GM19324 (cell line): ENCODE measurements at regions not wholly inside any gene's neighbourhood (a gene's known extent, or its start where the extent isn't known, plus 50 kb on each side); places are given as distances from the start of the nearest gene placed in this dataset.

ENCODE experiments used
- ATAC-seq: cut with Tn5 transposase; IDR thresholded peaks from one replicate; pipeline ENCODE4 v1.9.1; 2021; ENCODE audit warnings: mild to moderate bottlenecking, moderate library complexity; ENCODE audit not compliant: unreplicated experiment, low FRiP score

DNA sequence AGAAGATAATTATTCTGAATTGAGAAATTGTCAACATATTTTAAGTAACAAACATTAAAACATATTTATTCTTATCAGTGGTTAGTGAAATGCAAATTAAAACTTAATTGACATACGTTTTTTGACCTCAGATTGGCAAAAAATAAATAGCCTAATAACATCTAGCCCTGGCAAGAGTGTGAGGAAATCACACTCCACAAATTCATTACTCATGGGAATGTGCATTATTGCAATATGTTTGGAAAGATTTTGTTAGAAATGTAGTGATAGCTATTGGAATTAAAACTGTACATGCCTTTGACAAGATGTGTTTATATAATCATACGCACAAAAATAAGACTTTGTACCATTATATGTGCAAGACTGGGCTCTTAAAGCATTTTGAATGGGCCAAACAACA lies 168.6 kb downstream of the KITLG start:
- no peak for ATAC-seq

DNA sequence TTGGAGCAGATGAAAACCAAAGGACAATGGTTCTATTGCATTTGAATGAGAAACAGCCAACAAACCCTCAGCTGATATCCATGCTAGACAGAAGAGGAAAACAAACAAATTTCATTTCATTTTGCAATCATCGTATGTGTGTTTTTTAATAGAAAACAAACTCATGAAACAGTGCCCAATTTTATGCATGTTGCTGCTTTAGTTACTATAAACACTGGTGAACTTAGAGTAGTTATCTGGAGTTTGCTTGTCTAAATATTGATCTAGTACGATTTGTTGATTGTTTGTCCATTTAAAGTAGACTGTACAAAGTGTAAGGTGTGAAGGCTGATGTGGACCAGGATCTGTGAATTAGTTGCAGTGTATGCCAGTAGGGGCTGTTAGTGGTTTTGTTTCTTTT lies 166.6 kb downstream of the KITLG start:
- no peak for ATAC-seq

DNA sequence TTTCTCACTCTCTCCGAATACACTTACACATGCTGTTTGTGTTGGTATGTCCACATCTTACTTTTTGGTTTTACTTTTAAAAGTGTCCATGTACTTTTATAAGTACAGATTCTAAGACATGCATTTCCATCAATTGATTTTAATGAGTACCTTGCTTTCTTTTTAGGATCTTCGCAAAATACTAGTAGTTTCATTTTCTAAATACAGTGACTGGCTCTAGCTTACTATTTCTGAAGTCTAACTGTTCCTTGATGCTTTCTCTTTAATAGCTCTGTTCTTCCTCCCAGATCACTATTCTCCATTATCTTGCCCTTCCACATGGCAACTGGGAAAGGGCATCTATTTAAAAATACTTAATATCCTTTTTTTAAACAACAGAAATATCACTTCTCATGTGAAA lies 164.1 kb downstream of the KITLG start:
- no peak for ATAC-seq

DNA sequence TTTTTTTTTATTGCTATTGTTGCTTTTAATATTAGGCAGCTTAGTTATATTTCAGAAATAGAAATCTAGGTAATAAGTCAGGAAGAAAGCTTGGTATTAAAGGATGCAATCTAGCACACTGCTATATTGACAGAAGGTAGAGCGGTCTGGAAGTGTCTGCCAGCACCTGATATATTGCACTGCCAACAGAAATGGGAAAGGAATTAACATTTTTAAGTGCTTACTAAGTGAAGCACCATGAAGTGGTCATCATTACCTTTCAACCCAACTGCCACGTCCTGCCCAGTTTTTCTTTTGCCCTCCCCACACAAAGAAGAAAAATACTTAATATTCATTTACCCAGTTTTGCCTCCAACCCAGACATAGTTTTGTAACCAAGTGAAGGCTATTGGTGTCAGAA lies 163.5 kb downstream of the KITLG start:
- ATAC-seq: no peak

- ATAC-seq: no peak
Measured at GRCh38 chr12:88417531-88417930, 162.7 kb downstream of the KITLG start.

GRCh38 chr12:88418856-88419497 lies 161.3 kb downstream of the KITLG start:
- ATAC-seq: no peak

DNA sequence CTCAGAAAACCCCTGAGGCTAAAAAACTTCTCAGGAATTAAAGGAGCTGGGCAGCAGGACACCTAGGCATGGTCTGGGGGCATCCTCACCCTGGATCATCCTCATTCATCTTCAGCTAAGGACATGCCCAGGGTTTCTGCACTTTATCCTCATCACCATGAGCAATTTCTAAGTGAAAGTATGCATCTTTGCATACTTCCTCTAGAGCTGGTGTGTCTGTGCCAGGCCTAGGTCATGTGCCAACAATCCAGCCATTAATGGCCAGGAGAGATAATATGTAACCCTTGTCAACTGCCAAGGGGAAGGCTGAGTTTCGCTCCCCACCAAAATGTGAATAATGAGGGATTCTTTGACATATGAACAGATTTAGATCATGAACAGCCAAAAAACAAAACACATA lies 160.5 kb downstream of the KITLG start:
- no peak for ATAC-seq

DNA sequence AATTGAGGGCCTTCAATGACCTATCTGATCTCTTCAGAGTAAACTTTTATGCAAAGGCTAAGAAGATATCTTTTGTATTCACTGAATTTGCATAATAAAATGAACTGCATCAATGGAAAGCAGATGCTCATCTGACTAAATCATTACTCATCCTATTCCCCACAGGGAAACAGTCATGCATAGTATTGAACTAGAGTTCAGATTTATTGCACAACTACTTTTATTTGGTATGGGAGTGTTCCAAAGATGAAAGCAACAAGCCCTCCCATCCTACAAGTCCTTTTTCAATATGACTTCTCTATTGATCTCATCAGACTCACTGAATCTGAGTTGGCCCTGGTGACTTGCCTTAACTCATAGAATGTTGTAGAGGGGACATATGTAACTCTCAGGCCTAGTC lies 159.8 kb downstream of the KITLG start:
- ATAC-seq: no peak

- no peak for ATAC-seq
Measured at GRCh38 chr12:88424791-88425730, 155.2 kb downstream of the KITLG start.

GRCh38 chr12:88428350-88428749 lies 151.9 kb downstream of the KITLG start:
- no peak for ATAC-seq

- no peak for ATAC-seq
Measured at GRCh38 chr12:88431246-88431645, 149.0 kb downstream of the KITLG start.

DNA sequence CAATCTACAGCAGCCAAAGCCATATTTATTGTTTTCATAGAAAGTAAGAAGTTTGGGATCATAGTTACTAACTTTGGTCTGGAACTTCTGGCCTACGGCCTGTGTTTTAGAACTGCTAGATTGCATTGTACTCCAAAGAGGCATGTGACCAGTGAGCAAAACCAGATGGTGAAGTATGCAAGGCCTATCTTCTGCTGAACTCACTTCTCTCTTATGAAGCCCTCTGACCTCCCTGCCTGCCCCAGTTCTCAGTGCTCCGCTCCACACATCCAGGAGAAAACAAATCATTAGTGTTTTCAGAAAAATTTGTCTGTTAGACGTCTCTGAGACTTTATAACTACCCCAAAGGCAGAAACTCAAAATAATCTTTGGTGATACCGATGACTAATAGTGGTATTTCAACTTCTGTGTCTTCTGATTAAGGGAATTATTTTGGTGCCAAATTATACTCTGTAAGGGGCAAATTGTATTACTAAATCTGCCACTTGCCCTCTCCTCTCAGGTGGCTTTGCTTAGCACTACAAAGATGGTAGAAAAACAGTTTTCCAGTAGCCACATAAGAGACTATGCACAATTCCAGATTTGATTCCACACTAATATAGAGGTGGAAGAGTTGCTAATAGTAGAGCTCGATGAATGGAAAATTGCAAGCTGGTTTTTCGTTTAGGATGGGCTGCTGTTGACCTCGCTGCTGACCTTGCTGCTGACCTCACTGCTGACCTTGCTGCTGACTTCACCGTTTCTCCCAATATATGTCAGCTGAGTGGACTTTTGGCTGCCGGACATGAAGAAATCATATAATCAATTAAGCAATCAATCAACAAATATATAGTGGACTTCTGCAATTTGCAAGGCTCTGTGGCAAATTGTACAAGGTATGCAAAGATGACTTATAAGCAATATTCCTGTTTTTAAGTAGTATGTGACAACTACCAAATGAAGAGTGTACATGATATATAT lies 147.5 kb downstream of the KITLG start:
- ATAC-seq: no peak

DNA sequence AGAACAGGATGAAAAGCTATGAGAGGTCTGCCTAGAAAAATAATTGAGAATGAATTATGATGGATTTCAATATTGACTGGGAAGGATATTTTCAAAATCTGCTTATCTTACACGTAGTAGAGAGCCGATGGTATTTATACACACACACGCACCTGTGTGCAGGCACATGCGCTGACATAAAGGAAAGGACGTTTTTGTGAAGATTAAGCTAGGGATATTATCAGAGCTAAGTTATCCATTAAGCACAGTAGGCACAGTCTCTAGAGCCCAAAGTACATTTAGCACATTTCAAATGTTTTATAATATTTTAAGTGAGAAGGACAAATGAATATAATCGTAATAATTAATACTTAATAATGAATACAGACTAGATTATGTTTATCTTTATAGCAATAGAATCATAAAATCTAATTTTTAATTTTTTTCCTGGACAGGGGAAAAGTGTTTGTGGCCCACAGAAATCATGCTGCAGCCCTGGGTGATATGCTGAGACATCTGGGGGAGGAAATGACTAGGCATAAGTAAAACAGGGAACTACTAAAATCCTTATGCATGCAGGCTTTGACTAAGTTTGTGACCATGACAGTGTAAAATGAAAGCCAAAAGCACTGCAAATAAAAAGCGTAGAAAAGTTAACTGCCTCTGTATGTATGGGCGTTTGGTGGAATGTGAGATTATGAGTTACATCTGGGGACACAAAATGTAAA lies 146.1 kb downstream of the KITLG start:
- no peak for ATAC-seq

- no peak for ATAC-seq
Measured at GRCh38 chr12:88435334-88436076, 144.8 kb downstream of the KITLG start.

GRCh38 chr12:88437226-88437625 lies 143.0 kb downstream of the KITLG start:
- ATAC-seq: no peak
